NCI-H526 treated with DMSO at 0.1 percent for 48 hours (cell line): ENCODE measurements at regions not wholly inside any gene's neighbourhood (a gene's known extent, or its start where the extent isn't known, plus 50 kb on each side); places are given as distances from the start of the nearest gene placed in this dataset.
"Not testable (repeated sequence)": the region's sequence is repeated elsewhere in the genome, so short reads cannot be mapped to it uniquely, and the experiment has no call there.

ENCODE experiments used
- DNase-seq: peaks from one replicate; lab custom pipeline; 2025; lab: John Stamatoyannopoulos, UW

DNA sequence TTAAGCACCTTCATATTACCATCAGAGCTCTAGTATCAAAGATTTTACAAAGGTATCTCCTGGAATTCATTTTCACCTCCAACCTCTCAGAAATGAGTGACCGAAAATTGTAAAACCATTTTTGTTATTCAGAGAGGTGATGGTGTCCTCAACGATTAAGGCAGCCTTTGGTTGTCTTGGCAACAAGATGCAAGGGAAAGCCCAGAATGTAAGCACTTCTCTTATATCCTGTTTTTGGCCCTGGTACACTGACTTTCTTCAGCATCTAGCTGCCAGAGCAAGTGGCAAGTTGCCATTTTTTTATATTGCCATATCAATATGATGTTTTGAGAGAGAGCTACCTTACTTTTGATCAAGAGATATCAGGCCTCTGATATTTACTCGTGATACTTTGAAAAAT, 384.9 kb upstream of the NECTIN3 start:
- DNase-seq: no peak

DNA sequence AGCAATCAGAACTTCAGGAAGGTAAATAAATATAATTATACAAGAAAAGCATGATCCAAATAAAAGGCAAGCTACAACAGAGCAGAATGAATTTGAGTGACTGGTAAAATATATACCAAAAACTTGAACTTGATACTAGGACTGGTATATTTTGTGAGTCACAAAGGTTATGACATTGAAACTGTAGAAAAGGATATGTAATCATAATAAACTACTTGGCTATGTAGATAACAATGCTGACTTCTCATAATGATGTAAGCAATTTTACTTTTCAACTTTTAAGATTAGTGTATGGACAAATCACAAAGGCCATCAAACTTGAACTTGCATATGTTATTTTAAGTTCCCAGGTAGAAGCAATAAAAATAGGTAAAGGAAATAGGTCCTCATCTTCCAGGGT, 384.5 kb upstream of the NECTIN3 start:
- no peak for DNase-seq

DNA sequence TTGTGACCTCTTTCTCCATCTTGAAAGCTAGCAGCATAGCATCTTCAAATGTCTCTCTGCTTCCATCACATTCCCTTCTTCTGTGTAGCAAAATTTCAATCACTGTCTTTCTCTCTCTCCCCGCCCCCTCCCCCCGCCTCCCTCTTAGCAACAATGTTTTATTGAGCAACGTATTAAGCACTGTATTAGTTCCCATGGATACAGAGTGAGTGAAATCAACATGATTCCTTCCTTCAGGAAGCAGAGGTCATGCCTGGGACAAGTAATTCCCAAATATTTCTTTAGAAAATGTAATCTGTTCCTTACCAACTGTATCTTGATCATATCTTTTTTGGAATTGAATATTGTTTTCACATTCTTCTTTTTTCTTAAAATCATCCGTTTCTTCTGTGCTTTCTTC, 373.7 kb upstream of the NECTIN3 start:
- DNase-seq: no peak

DNA sequence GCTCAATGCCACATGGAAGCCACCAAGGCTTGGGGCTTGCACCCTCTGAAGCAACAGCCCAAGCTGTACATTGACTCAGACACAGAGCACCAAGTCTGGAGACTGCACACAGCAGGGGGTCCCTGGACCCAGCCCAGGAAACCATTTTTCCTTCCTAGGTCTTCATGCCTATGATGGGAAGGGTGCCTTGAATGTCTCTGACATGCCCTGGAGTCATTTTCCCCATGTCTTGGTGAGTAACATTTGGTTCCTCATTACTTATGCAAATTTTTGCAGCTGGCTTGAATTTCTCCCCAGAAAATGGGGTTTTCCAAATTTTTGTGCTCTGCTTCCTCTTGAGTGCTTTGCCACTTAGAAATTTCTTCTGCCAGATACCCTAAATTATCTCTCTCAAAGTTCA, 367.3 kb upstream of the NECTIN3 start:
- DNase-seq: not testable (repeated sequence)

DNA sequence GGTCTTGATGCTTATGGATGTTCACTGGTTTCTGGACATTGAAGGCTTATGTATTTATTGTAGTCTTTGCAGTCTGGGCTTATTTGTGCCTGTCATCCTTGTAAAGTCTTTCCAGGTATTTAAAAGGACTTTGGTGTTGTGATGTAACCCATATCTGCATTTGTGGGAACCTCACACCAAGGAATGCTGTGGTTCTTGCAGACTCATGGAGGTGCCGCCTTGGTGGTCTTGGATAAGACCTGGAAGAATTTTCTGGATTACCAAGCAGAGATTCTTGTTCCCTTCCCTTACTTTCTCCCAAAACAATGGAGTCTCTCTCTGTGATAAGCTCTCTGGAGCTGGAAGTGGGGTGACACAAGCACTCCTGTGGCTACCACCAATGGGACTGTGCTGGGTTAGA, 363.5 kb upstream of the NECTIN3 start:
- no peak for DNase-seq

DNA sequence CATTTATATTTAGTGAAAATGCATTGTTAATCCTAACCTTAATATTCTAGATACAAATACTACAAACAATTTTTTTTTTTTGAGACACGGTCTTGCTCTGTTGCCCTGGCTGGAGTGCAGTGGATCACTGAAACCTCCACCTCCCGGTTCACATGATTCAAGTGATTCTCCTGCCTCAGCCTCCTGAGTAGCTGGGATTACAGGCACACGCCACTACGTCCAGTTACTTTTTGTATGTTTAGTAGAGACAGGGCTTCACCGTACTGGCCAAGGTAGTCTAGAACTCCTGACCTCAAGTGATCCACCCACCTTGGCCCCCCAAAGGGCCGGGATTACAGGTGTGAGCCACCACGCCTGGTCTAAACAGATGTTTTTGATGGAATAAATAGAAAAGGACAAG, 361.5 kb upstream of the NECTIN3 start:
- DNase-seq: no peak

DNA sequence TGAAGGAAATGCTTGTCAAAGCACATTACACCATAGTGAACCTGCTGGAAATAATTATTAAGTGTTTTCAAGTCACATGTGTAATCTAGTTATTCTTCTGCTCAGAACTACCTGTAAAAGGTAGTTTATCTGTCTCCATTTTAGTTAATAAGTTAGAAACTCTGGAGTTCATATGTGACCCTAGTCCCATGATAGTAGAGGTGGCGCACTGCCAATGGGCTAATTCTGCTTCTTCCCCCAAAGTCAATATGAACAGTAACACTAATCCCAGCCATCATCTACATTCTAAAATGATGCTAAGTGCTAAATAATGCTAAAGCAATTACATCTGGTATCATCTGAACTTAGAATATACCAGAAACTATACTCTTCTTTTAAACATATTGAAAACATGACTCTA, 361.0 kb upstream of the NECTIN3 start:
- DNase-seq: no peak

DNA sequence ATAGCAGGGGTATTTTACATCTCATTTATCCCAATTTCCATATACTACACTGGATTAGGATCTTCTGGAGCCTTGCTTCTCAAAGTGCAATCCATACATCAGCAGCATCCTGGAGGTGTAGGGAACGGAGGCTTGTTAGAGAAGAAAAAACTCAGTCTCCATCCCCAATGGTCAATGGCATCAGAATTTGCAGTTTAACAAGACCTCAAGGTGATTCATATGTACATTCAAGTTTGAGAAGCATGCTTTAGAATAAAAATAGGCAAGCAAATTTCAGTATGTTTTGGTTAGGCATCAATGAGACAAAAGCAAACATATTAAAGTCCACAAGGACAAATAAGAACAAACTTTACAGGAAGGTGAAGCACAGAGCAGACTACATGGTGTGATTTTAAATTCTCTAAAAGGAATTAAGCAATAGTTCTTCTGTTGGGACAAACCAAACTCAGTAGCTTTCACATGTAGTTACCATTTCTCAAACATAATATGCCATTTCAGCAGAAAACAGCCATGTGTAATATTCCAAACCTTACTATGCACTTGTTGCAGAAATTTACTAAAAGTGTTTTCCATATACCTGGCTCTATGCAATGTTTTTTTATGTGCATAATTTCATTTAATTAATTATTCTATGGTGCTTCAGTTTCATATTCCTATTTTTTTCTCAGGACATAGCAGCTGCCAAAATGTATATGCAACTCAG, 360.3 kb upstream of the NECTIN3 start:
- no peak for DNase-seq

DNA sequence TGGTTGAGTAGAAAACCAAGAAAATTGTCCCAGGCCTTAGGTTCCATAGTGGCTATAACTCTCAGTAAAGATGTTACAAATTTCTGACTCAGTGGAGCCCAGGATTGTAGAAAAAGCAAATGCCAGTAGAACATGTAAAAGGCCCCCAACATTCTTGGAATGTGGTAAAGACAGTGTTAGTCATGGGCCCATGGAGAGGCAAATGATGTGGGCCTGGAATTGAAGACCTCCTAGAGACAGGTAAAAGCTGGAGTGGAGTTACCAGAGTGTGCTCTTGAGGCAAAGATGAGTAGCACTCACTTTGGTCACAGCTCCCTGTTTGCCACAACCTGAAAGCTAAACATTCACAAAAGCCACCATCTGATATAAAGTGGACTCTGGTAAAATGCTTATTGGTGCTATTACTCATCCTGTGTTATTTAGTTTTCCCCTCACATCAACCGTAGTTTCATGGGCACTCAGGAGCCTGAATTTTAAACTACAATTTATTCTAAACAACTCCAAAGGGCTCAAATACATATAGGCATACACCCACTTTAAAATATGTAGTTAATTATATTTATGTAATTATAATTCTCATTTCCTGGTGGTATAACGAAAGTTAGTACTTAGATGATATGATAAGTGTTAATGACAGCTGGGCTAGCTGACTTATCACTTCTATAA, 359.6 kb upstream of the NECTIN3 start:
- no peak for DNase-seq

DNA sequence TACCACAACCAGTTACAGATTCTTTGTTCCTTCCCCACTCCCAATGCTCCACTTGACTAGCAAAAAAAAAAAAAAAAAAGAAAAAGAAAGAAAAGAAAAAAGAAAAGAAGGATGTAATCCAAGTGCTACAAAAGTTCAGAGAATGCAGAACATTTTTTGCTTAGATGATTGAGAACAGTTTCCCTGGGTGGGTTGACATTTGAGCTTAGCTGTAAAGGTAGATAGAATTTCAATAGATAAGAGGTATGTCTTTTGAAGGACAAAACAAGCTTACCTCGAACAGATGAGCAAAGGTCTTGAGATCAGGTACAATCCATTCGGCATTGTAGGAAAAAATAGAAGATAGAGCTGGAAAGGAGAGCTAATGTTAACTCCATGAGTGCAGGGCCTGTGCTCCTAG, 344.6 kb upstream of the NECTIN3 start:
- DNase-seq: no peak

DNA sequence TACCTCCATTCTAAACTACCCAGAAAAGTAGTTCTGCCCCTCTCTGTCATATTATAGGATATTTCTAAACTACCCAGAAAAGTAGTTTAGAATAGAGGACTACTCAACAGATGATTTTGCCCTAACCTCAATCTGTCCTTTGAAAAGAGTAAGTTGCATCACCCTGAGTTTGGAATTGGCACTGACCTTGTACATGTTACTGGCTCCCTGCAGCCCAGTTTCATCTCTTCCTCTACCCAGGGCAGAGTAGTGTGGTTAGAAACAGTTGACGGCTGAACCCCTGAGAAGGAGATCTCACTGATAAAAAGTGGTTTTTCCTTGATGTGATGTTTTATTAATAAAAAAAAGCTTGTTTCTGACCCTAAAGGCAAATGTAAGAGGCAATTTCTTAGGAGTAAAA, 340.5 kb upstream of the NECTIN3 start:
- no peak for DNase-seq

DNA sequence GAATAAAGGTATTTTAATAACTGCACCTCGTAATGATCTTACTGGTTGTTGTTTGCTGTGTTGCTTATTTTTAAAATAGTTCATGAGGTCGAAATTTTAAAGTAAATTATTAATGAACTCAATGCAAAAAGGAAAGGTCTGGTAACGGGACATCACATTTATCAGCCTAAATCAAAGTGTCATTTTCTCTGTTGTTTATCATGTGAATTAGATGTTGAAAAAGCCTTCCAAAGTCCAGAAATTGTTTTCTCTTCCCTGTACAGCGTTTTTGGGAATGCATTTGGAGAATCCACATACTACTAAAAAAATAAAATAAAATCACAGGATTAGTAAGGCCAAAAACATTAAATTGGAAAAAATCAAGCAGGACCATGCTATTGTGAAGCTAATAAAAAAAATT, 339.2 kb upstream of the NECTIN3 start:
- DNase-seq: no peak

DNA sequence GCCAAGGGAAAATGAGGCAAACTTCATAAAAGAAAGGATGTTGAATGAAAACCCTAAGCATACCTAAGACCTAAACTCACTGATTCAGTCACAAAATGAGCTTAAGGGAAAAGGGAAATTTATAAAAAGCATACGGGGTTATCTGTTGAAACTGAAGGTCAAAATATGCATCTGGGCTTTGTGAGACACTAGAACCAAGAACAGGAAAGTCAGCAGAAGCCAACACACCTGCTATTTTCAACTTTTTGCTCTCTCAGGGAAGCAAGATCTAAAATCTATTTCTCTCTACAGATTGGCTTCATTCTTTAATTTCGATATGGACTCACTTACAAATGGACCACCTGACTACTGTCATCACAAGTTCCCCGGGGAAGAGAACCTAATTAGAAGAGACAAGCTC, 338.6 kb upstream of the NECTIN3 start:
- no peak for DNase-seq

DNA sequence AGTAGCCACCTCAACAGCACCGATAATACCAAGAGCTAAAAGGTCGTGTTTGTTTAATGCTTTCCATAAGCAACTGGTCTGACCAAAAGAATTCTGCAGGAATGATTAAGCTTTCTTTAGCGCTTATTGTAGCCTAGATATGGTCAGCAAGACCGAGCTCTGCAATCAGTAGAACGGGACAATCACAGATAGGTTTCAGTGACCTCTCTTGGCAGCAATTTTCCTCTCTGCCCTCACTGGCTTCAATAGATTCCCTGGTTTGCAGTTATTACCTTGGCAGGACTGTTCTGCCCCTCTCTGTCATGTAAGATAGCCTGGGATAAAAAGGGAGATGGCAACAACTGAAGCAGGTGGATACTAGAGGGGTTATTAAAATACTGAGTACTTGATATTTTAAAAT, 337.1 kb upstream of the NECTIN3 start:
- DNase-seq: no peak

DNA sequence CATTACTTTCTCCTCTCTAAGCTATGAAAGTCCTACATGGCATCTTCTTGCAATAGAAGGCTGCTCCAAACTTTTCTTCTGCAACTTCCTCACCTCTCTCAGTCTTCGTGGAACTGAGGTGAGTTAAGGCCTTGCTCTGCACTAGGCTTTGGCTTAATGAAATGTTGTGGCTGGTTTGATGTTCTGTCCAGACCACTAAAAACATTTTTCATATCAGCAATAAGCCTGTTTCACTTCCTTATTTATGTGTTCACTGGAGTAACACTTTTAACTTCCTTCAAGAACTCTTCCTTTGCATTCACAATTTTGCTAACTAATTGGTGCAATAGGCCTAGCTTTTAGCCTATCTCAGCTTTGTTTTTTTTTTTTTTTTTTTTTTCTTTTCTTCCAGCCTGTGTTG, 335.3 kb upstream of the NECTIN3 start:
- DNase-seq: no peak

DNA sequence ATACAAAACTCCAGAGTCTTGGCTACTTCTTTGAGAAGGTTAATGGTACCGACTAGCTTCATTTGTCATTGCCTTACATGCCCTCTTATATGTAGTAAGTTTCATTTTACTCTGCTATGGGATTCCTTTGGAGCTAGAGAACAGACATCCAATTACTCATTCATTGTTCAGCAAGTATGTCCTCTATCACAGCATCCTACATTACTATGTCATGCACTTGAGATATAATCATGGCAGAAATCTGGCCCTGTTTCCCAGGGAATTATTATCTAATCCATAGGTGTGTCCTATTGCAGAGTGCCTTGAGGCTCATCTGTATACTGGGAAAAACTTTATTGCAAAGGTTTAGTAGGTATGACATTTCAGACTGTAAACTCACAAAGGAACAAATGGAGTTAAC, 333.1 kb upstream of the NECTIN3 start:
- no peak for DNase-seq

DNA sequence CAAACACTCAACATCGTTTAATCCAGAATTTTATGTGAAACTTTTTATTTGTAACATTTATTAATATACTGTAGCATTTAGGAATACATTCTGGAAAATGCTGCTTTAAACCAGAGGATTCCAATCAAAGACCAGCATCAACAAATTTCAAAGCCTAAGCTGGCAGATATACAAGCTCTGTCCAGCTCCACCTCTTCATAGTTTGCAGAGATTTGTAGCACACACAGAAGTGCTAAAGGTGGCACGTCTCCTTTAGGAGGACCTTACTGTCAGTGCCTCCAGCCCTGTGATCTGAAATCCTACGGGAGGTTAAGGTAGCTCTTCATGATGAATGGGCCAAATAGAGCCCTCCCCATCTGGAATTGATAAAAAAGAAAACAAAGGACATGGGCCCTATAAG, 329.7 kb upstream of the NECTIN3 start:
- DNase-seq: no peak

DNA sequence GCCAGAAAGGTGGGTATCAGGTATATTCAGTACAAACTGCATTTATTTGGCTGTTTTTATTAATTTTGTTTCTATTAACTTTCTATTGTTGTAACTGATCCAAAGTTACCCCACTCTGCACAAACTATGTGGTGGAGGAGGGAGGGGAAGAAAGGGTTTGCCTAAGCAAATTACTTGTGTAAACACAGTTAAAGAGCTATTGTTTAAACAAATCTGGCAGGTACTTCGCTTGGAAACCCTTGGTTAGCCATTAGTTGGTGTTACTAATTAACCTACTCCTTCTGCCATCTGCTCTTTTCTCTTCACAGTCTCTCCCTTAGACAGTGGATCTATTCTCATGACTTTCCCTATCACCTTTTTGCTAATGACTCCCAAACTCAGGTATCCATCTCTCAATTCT, 328.4 kb upstream of the NECTIN3 start:
- DNase-seq: peak; percentile 87

DNA sequence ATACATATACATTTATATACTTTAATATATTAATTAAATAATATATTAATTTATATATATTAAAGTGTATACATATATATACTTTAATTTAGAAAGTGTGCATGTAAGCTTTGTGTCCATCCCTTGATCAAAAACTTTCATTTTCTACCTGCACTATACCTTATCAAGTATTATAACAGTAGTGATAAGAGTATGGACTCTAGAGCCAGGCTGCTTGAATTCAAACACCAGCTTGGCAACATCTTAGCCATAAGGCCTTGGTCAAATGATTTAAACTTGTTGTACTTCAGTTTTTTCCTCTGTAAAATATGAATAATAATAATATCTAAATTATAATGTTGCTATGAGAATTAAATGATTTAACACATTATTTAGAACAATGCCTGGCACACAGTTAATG, 327.6 kb upstream of the NECTIN3 start:
- DNase-seq: no peak

DNA sequence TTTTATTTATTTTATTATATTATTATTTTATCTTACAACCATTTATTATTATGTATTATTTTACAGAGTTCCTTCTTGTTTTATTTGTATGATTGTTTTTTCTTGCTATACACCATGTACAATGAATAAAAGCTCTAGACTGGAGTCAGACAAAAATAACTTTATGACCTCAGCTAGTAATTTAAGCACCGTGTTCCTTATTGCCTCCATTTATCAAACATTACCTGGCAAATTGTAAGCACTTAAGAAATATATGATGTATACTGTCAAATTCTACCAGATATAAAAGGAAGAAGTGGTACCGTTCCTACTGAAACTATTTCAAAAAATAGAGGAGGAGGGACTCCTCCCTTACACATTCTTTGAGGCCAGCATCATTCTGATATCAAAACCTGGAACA, 326.9 kb upstream of the NECTIN3 start:
- DNase-seq: no peak

DNA sequence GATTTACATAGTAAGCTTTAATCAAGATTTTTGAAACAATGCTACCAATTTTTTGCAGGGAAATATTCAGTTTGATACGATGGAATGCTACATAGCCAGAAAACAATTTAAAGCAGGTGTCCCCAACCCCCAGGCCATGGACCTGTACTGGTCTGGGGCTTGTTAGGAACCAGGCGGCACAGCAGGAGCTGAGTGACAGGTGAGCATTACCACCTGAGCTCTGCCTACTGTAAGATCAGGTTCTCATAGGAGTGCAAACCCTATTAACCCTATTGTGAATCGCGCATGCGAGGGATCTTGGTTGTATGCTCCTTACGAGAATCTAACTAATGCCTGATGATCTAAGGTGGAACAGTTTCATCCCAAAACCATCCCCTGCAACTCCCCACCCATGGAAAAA, 322.6 kb upstream of the NECTIN3 start:
- DNase-seq: no peak

DNA sequence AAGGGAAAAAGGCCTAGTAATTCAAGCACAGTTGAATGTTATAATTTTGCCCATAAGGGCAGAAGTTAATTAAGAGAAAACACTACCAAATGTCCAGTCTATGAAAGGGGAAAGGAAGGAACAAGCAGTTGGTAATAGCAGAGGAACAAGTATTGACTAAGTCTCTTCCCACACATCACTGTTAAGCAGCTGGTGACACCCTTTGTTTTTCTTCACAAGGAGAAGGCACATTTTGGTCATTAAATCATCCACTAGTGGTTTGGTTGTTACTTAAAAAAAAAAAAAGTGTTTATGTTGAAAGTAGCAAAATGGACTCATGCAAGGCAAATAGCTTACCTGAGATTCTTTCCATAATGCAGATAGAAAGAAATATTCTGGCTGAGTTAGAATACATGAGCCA, 321.4 kb upstream of the NECTIN3 start:
- no peak for DNase-seq

DNA sequence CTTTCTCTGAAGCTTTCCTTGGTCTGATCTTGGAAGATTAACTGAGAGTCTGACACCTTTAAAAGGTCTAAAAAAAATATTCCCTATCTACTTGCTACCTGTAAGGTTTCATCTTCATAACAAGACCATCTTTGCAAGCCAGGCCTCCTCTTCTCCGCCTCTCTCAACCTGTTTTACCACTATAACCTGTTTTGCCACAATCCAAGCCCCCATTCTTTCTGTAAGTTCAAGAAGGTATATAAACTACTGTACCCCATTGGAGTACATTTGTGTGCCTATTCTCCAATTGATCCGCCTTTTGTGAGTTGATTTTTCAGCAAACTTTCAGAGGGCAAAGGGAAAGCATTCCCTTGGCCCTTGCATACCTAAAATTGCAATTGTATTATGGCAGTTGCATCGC, 319.3 kb upstream of the NECTIN3 start:
- no peak for DNase-seq

DNA sequence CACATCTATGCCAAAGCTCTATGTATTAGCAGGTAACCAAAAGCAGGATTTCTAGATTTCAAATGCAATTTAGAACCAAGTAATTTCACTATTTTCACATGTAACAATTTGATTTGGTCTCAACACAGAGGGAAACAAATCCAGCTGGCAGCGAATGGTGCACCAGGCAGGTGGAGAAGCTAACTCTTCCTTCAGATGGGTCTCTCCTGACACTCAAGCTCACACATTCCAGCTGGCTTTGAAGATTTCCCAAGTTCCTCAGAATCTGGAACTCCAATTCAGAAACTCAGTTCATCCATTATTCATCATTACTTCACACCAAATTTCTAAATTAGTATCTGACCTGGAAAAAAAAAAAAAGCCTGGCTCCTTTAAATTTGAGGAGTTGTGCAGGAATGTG, 318.1 kb upstream of the NECTIN3 start:
- no peak for DNase-seq
